SU-DHL-6 (cell line): ENCODE measurements at regions not wholly inside any gene's neighbourhood (a gene's known extent, or its start where the extent isn't known, plus 50 kb on each side); places are given as distances from the start of the nearest gene placed in this dataset.

Experiments
- H2AFZ ChIP-seq: fragments of 200-600 bp; sonication (generic); 2 replicates; pipeline ENCODE4 v1.6.1; 2014; ENCODE audit warnings: low read depth, mild to moderate bottlenecking, moderate library complexity, mixed read lengths, antibody characterized with exemption, low read length; ENCODE audit not compliant: severe bottlenecking
- H3F3A ChIP-seq: fragments of 200-600 bp; shearing (Covaris generic); 2 replicates; pipeline ENCODE4 v1.6.0; 2016; ENCODE audit warnings: antibody characterized with exemption, mild to moderate bottlenecking; ENCODE audit not compliant: insufficient read depth
- H3K27ac ChIP-seq: fragments of 200-600 bp; sonication (generic); 2 replicates; pipeline ENCODE4 v1.5.1; 2016; ENCODE audit warnings: low read depth, mild to moderate bottlenecking, low read length, moderate library complexity, mixed read lengths
- H3K27me3 ChIP-seq: fragments of 200-600 bp; sonication (generic), shearing (Covaris generic); 2 replicates; pipeline ENCODE4 v1.6.0; 2014; ENCODE audit warnings: mild to moderate bottlenecking, low read length
- H3K36me3 ChIP-seq: fragments of 200-600 bp; sonication (generic); 2 replicates; pipeline ENCODE4 v1.6.1; 2014; ENCODE audit warnings: mild to moderate bottlenecking, low read length, mixed read lengths
- H3K4me2 ChIP-seq: fragments of 300-600, 200-600 bp; shearing (Covaris generic), sonication (generic); 2 replicates; pipeline ENCODE4 v1.6.0; 2014; ENCODE audit warnings: low read length, low read depth, mild to moderate bottlenecking; ENCODE audit not compliant: poor library complexity, severe bottlenecking
- H3K4me3 ChIP-seq: fragments of 200-600 bp; sonication (generic); 2 replicates; pipeline ENCODE4 v1.5.1; 2014; ENCODE audit warnings: antibody characterized with exemption, low read length, mild to moderate bottlenecking, mixed read lengths; ENCODE audit not compliant: insufficient read depth, poor library complexity, severe bottlenecking
- H3K79me2 ChIP-seq: fragments of 200-600 bp; sonication (generic); 2 replicates; pipeline ENCODE4 v1.6.1; 2014; ENCODE audit warnings: mild to moderate bottlenecking, low read length, moderate library complexity; ENCODE audit not compliant: insufficient read depth
- H3K9ac ChIP-seq: fragments of 200-600 bp; sonication (generic); 2 replicates; pipeline ENCODE4 v1.7.0; 2014; ENCODE audit warnings: mild to moderate bottlenecking, low read length
- H3K9me2 ChIP-seq: fragments of 200-600 bp; sonication (generic); replicated peaks from 2 replicates; pipeline ENCODE4 v1.6.1; 2014; ENCODE audit warnings: low read length; ENCODE audit not compliant: insufficient read depth
- H3K9me3 ChIP-seq: fragments of 200-600 bp; sonication (generic); 2 replicates; pipeline ENCODE4 v1.6.1; 2014; ENCODE audit warnings: low read length, mixed read lengths; ENCODE audit not compliant: insufficient read depth
- H4K20me1 ChIP-seq: fragments of 200-600 bp; sonication (generic); 2 replicates; pipeline ENCODE4 v1.6.1; 2014; ENCODE audit warnings: low read depth, mild to moderate bottlenecking, antibody characterized with exemption, low read length, moderate library complexity, mixed read lengths
- CTCF ChIP-seq: fragments of 200-600 bp; sonication (generic); IDR thresholded peaks from one replicate; pipeline ENCODE4 v1.5.1; 2017; ENCODE audit warnings: antibody characterized with exemption, mild to moderate bottlenecking, low read length, moderate library complexity; ENCODE audit not compliant: insufficient read depth, poor library complexity, severe bottlenecking
- EZH2phosphoT487 ChIP-seq: fragments of 200-600 bp; sonication (generic), shearing (Covaris generic); conservative IDR thresholded peaks from 2 replicates; pipeline ENCODE4 v1.6.1; 2018; ENCODE audit warnings: mild to moderate bottlenecking, antibody characterized with exemption, low read length, moderate library complexity, mixed read lengths

- TF ChIP-seq CTCF (no peak), EZH2phosphoT487 (no peak)
Measured at GRCh38 chr5:92467695-92468094, 1084.6 kb upstream of the ARRDC3 start.

GRCh38 chr5:92460505-92460904 is 1077.4 kb upstream of the ARRDC3 start:
- H3K79me2 ChIP-seq = no peaks in the 10 kb centered on the region
- no peak overlapping the region for H3K4me2 ChIP-seq
- no peaks in the 10 kb centered on the region for H4K20me1 ChIP-seq
- H3K9ac ChIP-seq = no peak overlapping the region
- no peaks in the 10 kb centered on the region for H3K27me3 ChIP-seq
- no peak overlapping the region for H2AFZ ChIP-seq
- H3K9me2 ChIP-seq = no peaks in the 10 kb centered on the region
- no peaks in the 10 kb centered on the region for H3F3A ChIP-seq
- TF ChIP-seq EZH2phosphoT487 (no peak), CTCF (no peak)
- H3K36me3 ChIP-seq = no peaks in the 10 kb centered on the region
- H3K4me3 ChIP-seq = no peak overlapping the region
- H3K9me3 ChIP-seq = no peaks in the 10 kb centered on the region
- no peak overlapping the region for H3K27ac ChIP-seq

More at GRCh38 chr5:92467695-92468094, 1084.6 kb upstream of the ARRDC3 start:
- Histone ChIP-seq H3F3A (no peaks in the 10 kb centered on the region), H3K36me3 (no peaks in the 10 kb centered on the region), H3K27me3 (no peaks in the 10 kb centered on the region), H3K9ac (no peak overlapping the region), H3K79me2 (no peaks in the 10 kb centered on the region), H3K4me3 (no peak overlapping the region), H3K9me3 (no peaks in the 10 kb centered on the region), H3K27ac (no peak overlapping the region), H4K20me1 (no peaks in the 10 kb centered on the region), H3K9me2 (no peaks in the 10 kb centered on the region), H3K4me2 (no peak overlapping the region), H2AFZ (no peak overlapping the region)

GRCh38 chr5:92459654-92460053 is 1076.5 kb upstream of the ARRDC3 start:
- Histone ChIP-seq H3K4me2 (no peak overlapping the region), H3K9me3 (no peaks in the 10 kb centered on the region), H3K4me3 (no peak overlapping the region), H2AFZ (no peak overlapping the region), H3K79me2 (no peaks in the 10 kb centered on the region), H3F3A (no peaks in the 10 kb centered on the region), H3K9me2 (no peaks in the 10 kb centered on the region), H3K9ac (no peak overlapping the region), H3K36me3 (no peaks in the 10 kb centered on the region), H3K27ac (no peak overlapping the region), H3K27me3 (no peaks in the 10 kb centered on the region), H4K20me1 (no peaks in the 10 kb centered on the region)
- TF ChIP-seq CTCF (no peak), EZH2phosphoT487 (no peak)
